ENCODE measurements at regions not wholly inside any gene's neighbourhood (a gene's known extent, or its start where the extent isn't known, plus 50 kb on each side); places are given as distances from the start of the nearest gene placed in this dataset.

DNA sequence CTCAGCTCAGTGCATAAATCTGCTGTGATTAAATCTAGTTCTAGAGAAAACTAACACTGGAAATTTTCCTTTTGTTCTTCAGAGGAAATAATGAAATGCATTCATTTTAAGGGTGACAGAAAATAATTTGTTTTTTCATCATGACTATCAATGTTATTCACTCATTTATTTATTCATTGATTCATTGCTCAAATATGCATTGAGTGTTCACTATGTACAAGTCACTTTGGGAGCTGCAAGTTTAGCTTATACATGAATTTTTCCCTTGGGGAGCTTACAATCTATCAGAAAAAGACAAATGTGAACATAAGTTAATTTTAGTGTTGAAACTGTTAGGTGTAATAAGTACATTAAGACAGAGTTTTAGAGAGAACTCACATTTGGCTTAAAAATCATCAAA, 897.8 kb downstream of the CENPC start:
- no peak overlapping the region for H3K4me3 ChIP-seq (ENCODE audit: low read depth, low read length)
- TF ChIP-seq CTCF (IDR thresholded peaks at IDR 0.05; ENCODE audit: borderline replicate concordance, insufficient read depth, low read depth, low read length): no peak

DNA sequence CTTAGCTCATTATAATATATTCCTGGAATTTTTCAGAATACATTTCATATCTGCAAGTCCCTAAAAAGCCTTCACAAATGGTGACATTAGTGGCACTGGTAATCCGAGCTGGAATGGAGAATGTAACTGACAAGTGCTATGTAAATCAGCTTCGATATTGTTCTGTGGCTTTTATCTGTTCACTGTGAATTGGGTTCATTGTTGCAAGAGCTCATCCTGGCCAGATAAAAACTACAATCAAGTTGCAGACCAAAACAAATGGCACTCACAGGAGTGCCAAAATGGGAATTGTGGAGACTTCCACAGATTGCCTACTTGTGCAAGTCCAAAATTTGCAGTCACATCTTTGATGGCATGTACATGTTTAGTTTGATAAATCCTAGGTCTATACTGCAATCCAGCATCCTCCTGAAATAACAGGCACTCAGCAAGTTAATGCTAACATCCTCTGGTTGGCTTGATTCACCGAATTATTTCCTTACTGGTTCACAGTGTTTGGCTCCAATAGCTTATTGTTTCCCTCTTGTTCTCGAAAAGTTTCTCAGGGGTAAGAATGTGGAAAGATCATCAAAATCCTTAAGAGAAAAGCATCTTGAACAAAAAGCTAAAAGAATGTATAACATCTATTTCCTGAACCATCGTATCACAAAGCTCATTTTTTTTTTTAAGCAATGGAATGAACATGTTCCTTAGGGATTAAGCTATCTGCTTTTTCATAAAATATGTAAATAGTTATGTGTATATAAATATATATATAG, 904.9 kb downstream of the CENPC start:
- TF ChIP-seq CTCF (IDR thresholded peaks at IDR 0.05; ENCODE audit: borderline replicate concordance, insufficient read depth, low read depth, low read length): no peak
- no peak overlapping the region for H3K4me3 ChIP-seq (ENCODE audit: low read depth, low read length)

- H3K4me3 ChIP-seq (ENCODE audit: low read depth, low read length): no peak overlapping the region
- TF ChIP-seq CTCF (IDR thresholded peaks at IDR 0.05; ENCODE audit: borderline replicate concordance, insufficient read depth, low read depth, low read length): no peak
These were observed 905.9 kb downstream of the CENPC start for GRCh38 chr4:66639361-66639760.

DNA sequence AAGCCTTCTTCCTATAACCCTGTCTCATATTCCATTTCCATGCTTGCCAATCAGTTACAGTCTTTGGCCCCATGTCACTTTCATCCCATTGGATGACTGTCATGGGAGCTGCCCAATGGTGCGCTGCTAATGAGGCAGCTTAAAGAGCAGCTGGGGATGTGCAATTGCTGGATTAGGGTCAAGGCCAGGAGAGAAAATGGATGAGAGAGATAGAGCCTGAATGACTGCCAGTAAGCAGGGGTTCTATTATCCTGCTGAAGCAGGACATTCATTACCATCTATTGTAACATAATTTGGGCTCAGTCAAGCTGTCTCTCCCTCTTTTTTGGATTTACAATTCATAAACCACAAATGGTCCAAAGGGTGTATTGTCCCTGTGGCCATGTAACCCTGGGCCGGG, 909.0 kb downstream of the CENPC start:
- no peak for TF ChIP-seq CTCF (IDR thresholded peaks at IDR 0.05; ENCODE audit: borderline replicate concordance, insufficient read depth, low read depth, low read length)
- H3K4me3 ChIP-seq (ENCODE audit: low read depth, low read length): no peak overlapping the region

- H3K4me3 ChIP-seq (ENCODE audit: low read depth, low read length): no peak overlapping the region
- TF ChIP-seq CTCF (IDR thresholded peaks at IDR 0.05; ENCODE audit: borderline replicate concordance, insufficient read depth, low read depth, low read length): no peak
These were observed 911.8 kb downstream of the CENPC start for GRCh38 chr4:66633477-66633876.

- H3K4me3 ChIP-seq (ENCODE audit: low read depth, low read length): no peak overlapping the region
- no peak for TF ChIP-seq CTCF (IDR thresholded peaks at IDR 0.05; ENCODE audit: borderline replicate concordance, insufficient read depth, low read depth, low read length)
These were observed 915.4 kb downstream of the CENPC start for GRCh38 chr4:66629927-66630326.

- no peak for TF ChIP-seq CTCF (IDR thresholded peaks at IDR 0.05; ENCODE audit: borderline replicate concordance, insufficient read depth, low read depth, low read length)
- H3K4me3 ChIP-seq (ENCODE audit: low read depth, low read length): no peak overlapping the region
These were observed 917.2 kb downstream of the CENPC start for GRCh38 chr4:66628146-66628545.
